PFSK-1 (cell line): ENCODE measurements at regions not wholly inside any gene's neighbourhood (a gene's known extent, or its start where the extent isn't known, plus 50 kb on each side); places are given as distances from the start of the nearest gene placed in this dataset.

Experiments used
- POLR2AphosphoS5 ChIP-seq: IDR thresholded peaks from 2 replicates; pipeline ENCODE4 v1.6.1; 2012; ENCODE audit warnings: low read depth, mild to moderate bottlenecking, control low read depth, low read length, moderate library complexity
- TF ChIP-seq, protein P1 (sequence below), 2 experiments: IDR thresholded peaks; 2 replicates each; pipeline versions ENCODE4 v1.6.1 to v1.8.0; 2011 to 2012; ENCODE audit warnings: low read depth in 2 of 2, low read length in 2 of 2, control low read depth in 1 of 2, inconsistent platforms in 1 of 2, mild to moderate bottlenecking in 1 of 2, moderate library complexity in 1 of 2; ENCODE audit not compliant: insufficient read depth in 1 of 2

- TF ChIP-seq, protein P1, sequence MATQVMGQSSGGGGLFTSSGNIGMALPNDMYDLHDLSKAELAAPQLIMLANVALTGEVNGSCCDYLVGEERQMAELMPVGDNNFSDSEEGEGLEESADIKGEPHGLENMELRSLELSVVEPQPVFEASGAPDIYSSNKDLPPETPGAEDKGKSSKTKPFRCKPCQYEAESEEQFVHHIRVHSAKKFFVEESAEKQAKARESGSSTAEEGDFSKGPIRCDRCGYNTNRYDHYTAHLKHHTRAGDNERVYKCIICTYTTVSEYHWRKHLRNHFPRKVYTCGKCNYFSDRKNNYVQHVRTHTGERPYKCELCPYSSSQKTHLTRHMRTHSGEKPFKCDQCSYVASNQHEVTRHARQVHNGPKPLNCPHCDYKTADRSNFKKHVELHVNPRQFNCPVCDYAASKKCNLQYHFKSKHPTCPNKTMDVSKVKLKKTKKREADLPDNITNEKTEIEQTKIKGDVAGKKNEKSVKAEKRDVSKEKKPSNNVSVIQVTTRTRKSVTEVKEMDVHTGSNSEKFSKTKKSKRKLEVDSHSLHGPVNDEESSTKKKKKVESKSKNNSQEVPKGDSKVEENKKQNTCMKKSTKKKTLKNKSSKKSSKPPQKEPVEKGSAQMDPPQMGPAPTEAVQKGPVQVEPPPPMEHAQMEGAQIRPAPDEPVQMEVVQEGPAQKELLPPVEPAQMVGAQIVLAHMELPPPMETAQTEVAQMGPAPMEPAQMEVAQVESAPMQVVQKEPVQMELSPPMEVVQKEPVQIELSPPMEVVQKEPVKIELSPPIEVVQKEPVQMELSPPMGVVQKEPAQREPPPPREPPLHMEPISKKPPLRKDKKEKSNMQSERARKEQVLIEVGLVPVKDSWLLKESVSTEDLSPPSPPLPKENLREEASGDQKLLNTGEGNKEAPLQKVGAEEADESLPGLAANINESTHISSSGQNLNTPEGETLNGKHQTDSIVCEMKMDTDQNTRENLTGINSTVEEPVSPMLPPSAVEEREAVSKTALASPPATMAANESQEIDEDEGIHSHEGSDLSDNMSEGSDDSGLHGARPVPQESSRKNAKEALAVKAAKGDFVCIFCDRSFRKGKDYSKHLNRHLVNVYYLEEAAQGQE (IDR thresholded peaks at IDR 0.05; ENCODE audit: insufficient read depth in 1 of 2, low read depth in 2 of 2, low read length in 2 of 2), result no peak
- no peak for TF ChIP-seq POLR2AphosphoS5
Observed at GRCh38 chr3:182366746-182367145, 426.6 kb upstream of the ATP11B start.
